ENCODE measurements at regions not wholly inside any gene's neighbourhood (a gene's known extent, or its start where the extent isn't known, plus 50 kb on each side); places are given as distances from the start of the nearest gene placed in this dataset.

DNA sequence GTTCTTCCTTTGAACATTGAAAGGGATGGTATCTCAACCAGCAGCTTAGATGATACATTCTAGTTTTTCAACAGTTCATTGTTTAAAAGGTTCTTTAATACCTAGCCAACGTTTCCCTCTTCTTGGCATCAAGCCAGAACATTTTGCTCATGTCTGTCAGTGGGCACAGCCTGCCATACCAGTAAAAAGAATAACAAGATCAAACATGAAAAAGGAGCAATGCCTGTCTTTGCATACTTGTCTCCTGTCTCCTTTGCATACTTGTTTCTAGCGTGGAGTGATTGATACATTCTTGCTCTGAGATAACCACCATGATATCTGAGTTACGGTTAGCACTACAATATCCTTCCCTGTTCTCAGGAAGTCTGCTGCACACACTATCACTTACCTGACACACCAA lies 248.6 kb upstream of the DAPK1 start:
- TF ChIP-seq, protein P1, sequence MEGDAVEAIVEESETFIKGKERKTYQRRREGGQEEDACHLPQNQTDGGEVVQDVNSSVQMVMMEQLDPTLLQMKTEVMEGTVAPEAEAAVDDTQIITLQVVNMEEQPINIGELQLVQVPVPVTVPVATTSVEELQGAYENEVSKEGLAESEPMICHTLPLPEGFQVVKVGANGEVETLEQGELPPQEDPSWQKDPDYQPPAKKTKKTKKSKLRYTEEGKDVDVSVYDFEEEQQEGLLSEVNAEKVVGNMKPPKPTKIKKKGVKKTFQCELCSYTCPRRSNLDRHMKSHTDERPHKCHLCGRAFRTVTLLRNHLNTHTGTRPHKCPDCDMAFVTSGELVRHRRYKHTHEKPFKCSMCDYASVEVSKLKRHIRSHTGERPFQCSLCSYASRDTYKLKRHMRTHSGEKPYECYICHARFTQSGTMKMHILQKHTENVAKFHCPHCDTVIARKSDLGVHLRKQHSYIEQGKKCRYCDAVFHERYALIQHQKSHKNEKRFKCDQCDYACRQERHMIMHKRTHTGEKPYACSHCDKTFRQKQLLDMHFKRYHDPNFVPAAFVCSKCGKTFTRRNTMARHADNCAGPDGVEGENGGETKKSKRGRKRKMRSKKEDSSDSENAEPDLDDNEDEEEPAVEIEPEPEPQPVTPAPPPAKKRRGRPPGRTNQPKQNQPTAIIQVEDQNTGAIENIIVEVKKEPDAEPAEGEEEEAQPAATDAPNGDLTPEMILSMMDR (conservative IDR thresholded peaks at IDR 0.05), result no peak

DNA sequence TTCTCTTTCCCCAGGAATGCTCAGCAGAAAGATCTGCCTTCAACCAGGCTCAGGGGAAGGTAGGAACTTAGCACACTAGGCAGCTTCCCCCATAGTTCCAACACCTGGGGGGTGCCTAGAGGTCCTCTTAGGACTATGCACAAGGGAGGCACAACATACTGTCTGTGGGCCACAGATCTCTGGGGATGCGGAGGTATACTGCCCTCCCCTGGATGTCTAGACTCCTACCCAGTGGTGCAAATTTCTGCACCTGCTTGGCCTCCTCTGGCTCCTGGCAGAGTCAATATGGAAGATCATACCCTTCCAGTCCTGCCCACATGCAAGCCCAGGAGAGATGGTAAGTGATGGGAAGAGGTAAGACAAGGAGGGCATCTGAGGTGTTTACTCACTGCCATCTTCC lies 247.5 kb upstream of the DAPK1 start:
- no peak overlapping the region for H3K27ac ChIP-seq
- TF ChIP-seq, protein P1 (conservative IDR thresholded peaks at IDR 0.05), result no peak

More for the DNA sequence above, 248.6 kb upstream of the DAPK1 start:
- H3K27ac ChIP-seq, result no peak overlapping the region

DNA sequence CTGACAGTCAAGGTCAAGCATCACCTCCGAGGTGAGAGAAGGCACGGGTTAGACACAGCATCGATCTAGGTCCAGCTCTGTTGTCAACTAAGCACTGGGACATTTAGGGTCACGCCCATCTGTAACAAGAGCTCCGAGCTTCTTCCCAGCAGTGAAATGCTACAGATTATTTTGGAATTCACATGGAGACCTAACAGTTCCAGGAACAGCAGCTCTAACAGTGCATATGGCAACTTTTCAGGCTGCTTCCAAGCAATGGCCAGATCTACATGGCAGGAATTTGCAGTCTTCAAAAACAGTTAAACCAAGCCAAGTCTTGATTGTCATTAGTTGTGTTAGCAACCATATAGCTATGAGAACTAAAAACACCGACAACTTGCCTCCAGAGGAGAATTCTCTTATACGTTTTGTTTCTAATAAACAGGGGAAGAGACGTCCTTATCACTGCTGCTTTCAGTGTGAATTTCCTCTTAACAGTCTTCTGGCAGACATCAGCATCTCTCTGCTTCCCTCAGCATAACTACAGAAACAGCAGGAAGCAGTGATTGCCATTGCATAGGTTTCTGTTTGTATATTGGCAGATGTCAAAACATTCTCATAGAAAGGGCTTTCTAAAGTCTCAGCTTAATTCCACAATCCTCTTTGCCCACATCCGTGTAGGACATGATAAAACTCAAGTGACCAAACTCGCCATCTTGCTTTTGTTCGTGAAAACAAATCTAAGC lies 242.1 kb upstream of the DAPK1 start:
- TF ChIP-seq, protein P1 (conservative IDR thresholded peaks at IDR 0.05), result no peak
- H3K27ac ChIP-seq, result no peak overlapping the region

DNA sequence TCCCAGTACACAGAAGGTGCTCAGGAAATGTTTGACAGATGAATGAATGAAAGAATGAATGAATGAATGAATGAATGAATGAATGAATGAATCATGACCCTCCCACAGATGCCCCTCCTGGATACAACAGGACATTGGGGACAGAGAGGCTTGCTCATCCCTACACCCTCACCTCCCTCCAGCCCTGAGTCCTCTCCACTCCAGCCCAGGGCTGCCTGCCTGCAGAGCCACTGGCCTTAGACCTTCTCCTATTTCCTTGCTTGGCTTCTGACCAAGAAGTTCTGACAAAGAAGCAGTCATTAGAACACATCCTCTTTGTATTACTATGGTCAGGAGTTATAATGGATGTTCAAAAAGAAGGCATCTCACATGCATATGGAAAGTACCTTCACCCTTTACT lies 240.7 kb upstream of the DAPK1 start:
- TF ChIP-seq, protein P1 (conservative IDR thresholded peaks at IDR 0.05), result no peak
- no peak overlapping the region for H3K27ac ChIP-seq

DNA sequence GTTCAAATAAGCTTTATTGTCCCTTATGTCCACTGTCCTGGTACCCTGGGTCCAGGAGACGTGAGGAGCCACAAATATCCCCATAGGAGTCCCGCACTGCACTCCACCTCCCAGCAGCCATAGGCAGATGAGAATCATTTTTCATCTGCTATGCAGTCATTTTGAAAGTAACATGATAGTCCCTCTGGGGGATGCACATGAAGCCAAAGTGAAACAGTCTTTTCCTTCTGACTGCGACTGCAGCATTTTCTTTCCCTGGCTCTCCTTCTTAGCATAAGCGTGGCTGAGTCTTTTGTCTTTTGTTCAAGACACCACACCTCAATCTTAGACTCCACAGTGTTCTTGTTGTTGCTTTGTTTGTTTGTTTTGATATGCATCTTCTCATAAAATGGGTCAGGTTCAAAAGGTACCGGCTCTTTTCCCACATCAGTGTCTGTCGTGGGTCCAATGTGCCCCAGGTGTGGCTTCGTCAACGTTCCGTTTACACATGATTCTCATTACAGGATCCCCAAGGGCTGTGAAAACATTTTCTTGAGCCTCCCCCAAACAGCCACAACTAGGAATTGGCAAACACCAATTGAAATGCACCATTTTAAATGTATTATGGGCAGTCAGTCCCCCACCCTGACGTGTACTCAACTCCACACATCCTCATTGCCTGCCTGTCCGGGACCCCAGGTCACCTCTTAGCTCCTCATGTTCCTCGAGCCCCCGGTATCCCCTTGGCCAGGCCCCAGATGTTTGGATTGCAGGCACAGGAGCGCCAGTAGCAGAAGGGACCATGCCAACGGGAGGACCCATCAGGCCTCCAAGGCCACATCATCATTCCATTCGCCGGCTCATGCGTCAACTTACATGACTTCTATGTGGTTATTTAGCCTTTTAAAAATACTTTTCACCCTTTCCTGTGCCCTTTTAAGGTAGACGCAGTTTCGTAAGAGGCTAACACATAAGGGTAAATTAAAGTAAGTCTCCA lies 237.8 kb upstream of the DAPK1 start:
- TF ChIP-seq, protein P1 (conservative IDR thresholded peaks at IDR 0.05), result no peak
- no peak overlapping the region for H3K27ac ChIP-seq

DNA sequence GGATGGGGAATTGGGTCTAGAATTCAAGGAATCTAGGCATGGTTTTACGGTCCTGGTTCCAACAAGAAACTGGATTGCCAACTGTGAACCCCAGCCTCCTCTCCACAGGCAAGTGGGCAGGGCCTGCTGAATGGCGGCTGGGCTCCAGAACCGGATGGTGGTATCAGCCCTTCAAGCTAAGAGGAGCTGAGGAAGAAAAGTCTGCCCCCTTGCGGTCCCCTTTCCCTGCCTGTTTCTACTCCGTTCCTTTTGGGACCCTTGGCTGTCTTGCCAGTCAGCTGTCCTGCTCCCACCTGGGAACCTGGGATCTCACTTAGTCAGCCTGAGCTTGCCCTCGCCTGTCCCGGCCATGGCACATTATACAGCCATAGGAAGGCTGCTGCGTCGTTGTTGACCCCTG lies 234.4 kb upstream of the DAPK1 start:
- H3K27ac ChIP-seq, result no peak overlapping the region
- TF ChIP-seq, protein P1 (conservative IDR thresholded peaks at IDR 0.05), result no peak

DNA sequence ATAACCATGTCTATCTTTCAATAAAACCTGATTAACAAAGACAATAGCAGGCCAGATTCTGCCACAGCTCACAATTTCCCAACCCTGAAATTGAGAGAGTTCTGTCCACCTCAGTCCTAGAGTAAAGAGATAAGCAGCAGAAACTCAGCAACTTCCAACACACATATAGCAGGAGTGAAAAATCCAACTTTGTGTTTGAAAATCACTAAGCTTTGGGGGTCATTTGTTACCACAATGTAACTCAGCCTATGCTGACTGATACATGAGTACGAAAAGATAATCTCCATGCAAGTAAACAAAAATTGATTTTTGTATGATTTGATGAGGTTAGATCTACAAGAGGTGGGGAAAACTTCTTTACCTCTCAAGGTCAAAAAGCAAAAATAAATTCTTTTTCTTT lies 231.0 kb upstream of the DAPK1 start:
- no peak overlapping the region for H3K27ac ChIP-seq
- TF ChIP-seq, protein P1 (conservative IDR thresholded peaks at IDR 0.05), result no peak

Data from VCaP (cell line).